H1 (cell line): ENCODE measurements at regions not wholly inside any gene's neighbourhood (a gene's known extent, or its start where the extent isn't known, plus 50 kb on each side); places are given as distances from the start of the nearest gene placed in this dataset.

Experiments used
- CTCF ChIA-PET: fragments of 300-600 bp; sonication (Branson Sonifier 250); formaldehyde crosslinking; loops from one replicate; lab custom pipeline; 2021; ENCODE audit not compliant: partially characterized antibody; lab: Charles Lee
- POLR2A ChIA-PET: fragments of 300-600 bp; sonication (Branson Sonifier 250); formaldehyde crosslinking; loops from one replicate; lab custom pipeline; 2021; ENCODE audit warnings: inconsistent platforms; ENCODE audit not compliant: partially characterized antibody; lab: Charles Lee
- DNase-seq, 2 experiments: peaks; one replicate each; pipeline versions ENCODE4 v3.0.0 to v3.0.0-alpha.2; 2010 to 2022; ENCODE audit warnings: low spot score in 2 of 2, low read depth in 1 of 2, mixed read lengths in 1 of 2
- FAIRE-seq: peaks from 2 replicates; lab custom pipeline; 2011; peaks lifted over from hg19 to GRCh38; lab: Jason Lieb, UNC
- H2AFZ ChIP-seq: 2 replicates; pipeline ENCODE4 v1.8.1; 2012; ENCODE audit warnings: low read length, inconsistent platforms
- H2AK5ac ChIP-seq: 2 replicates; pipeline ENCODE4 v1.6.1; 2013; ENCODE audit warnings: low read depth, low read length
- H2BK120ac ChIP-seq: replicated peaks from 2 replicates; pipeline ENCODE3; 2013; ENCODE audit warnings: low read depth, low read length, inconsistent platforms
- H2BK12ac ChIP-seq: 2 replicates; pipeline ENCODE4 v1.6.1; 2013; ENCODE audit warnings: low read depth, low read length
- H2BK15ac ChIP-seq: 2 replicates; pipeline ENCODE4 v1.6.1; 2013; ENCODE audit warnings: low read length
- H2BK20ac ChIP-seq: 2 replicates; pipeline ENCODE4 v1.6.1; 2013; ENCODE audit warnings: low read length
- H2BK5ac ChIP-seq: 2 replicates; pipeline ENCODE4 v1.6.1; 2013; ENCODE audit warnings: low read depth, low read length
- H3K14ac ChIP-seq: 2 replicates; pipeline ENCODE4 v1.6.1; 2013; ENCODE audit warnings: inconsistent platforms; ENCODE audit not compliant: insufficient read length
- H3K18ac ChIP-seq: 2 replicates; pipeline ENCODE4 v1.6.1; 2013; ENCODE audit warnings: low read length; ENCODE audit errors: extremely low read depth
- H3K23ac ChIP-seq: 2 replicates; pipeline ENCODE4 v1.6.1; 2013; ENCODE audit warnings: inconsistent platforms; ENCODE audit not compliant: insufficient read length
- H3K23me2 ChIP-seq: 2 replicates; pipeline ENCODE4 v1.6.1; 2013; ENCODE audit warnings: low read depth, low read length
- H3K27ac ChIP-seq: 2 replicates; pipeline ENCODE4 v1.6.1; 2011; ENCODE audit warnings: low read depth, low read length, inconsistent platforms
- H3K27me3 ChIP-seq, 4 experiments: replicated peaks in 1 of 4; 1 replicate in 1 of 4; 2 replicates in 3 of 4; pipeline versions ENCODE4 v1.6.1 to v1.8.1; 2011 to 2013; ENCODE audit warnings: low read length in 3 of 4, mild to moderate bottlenecking in 3 of 4, inconsistent platforms in 2 of 4, mixed read lengths in 2 of 4, moderate library complexity in 1 of 4; ENCODE audit not compliant: control insufficient read depth in 3 of 4, insufficient read depth in 3 of 4; ENCODE audit errors: extremely low read depth in 1 of 4
- H3K36me3 ChIP-seq, 4 experiments: 2 replicates each; pipeline versions ENCODE4 v1.6.1 to v1.8.1; 2011 to 2013; ENCODE audit warnings: mild to moderate bottlenecking in 4 of 4, low read length in 3 of 4, moderate library complexity in 2 of 4, control low read depth in 1 of 4, inconsistent platforms in 1 of 4; ENCODE audit not compliant: insufficient read depth in 4 of 4, control insufficient read depth in 2 of 4
- H3K4ac ChIP-seq: replicated peaks from 2 replicates; pipeline ENCODE3; 2013; ENCODE audit warnings: low read length, low read depth, mixed read lengths, inconsistent platforms; ENCODE audit not compliant: insufficient read length
- H3K4me1 ChIP-seq, 4 experiments: replicated peaks in 1 of 4; 1 replicate in 1 of 4; 2 replicates in 3 of 4; pipeline versions ENCODE4 v1.6.1 to v1.8.1; 2011 to 2013; ENCODE audit warnings: low read length in 3 of 4, inconsistent platforms in 2 of 4, mixed read lengths in 1 of 4; ENCODE audit not compliant: insufficient read depth in 4 of 4, control insufficient read depth in 3 of 4
- H3K4me2 ChIP-seq, 2 experiments: 2 replicates each; pipeline versions ENCODE4 v1.6.1 to v1.8.1; 2011 to 2013; ENCODE audit warnings: low read depth in 2 of 2, low read length in 2 of 2, control low read depth in 1 of 2, inconsistent platforms in 1 of 2, mild to moderate bottlenecking in 1 of 2; ENCODE audit not compliant: insufficient read depth in 1 of 2
- H3K4me3 ChIP-seq, 4 experiments: fragments of 200-600, 300-600 bp in 1 of 4; sonication (generic), shearing (Covaris generic), sonication (Bioruptor Twin) in 1 of 4; 2 replicates each; pipeline versions ENCODE4 v1.5.1 to v1.8.1; 2011 to 2016; ENCODE audit warnings: low read length in 4 of 4, low read depth in 3 of 4, control low read depth in 2 of 4, inconsistent platforms in 2 of 4, mild to moderate bottlenecking in 2 of 4, mixed read lengths in 1 of 4, moderate library complexity in 1 of 4; ENCODE audit not compliant: insufficient read depth in 2 of 4; ENCODE audit errors: extremely low read depth in 1 of 4
- H3K56ac ChIP-seq: replicated peaks from 2 replicates; pipeline ENCODE3; 2013; ENCODE audit warnings: low read depth, mild to moderate bottlenecking, mixed read lengths, low read length, inconsistent platforms; ENCODE audit not compliant: insufficient read length
- H3K79me1 ChIP-seq: 2 replicates; pipeline ENCODE4 v1.6.1; 2013; ENCODE audit warnings: low read depth, low read length, control low read depth
- H3K79me2 ChIP-seq, 2 experiments: 2 replicates each; pipeline versions ENCODE4 v1.6.1 to v1.8.1; 2012 to 2013; ENCODE audit warnings: low read length in 2 of 2, mild to moderate bottlenecking in 2 of 2, inconsistent platforms in 1 of 2; ENCODE audit not compliant: insufficient read depth in 2 of 2, control insufficient read depth in 1 of 2
- H3K9ac ChIP-seq, 4 experiments: replicated peaks in 1 of 4; 1 replicate in 1 of 4; 2 replicates in 3 of 4; pipeline versions ENCODE4 v1.6.1 to v1.8.1; 2011 to 2013; ENCODE audit warnings: low read depth in 3 of 4, low read length in 3 of 4, control low read depth in 2 of 4, mild to moderate bottlenecking in 2 of 4, moderate library complexity in 2 of 4, inconsistent platforms in 1 of 4; ENCODE audit errors: extremely low read depth in 1 of 4
- H3K9me3 ChIP-seq, 2 experiments: 2 replicates each; pipeline versions ENCODE4 v1.6.1 to v1.8.1; 2012 to 2013; ENCODE audit warnings: mild to moderate bottlenecking in 2 of 2, moderate library complexity in 2 of 2, control low read depth in 1 of 2, inconsistent platforms in 1 of 2, low read depth in 1 of 2, low read length in 1 of 2, mixed read lengths in 1 of 2; ENCODE audit not compliant: insufficient read depth in 2 of 2
- H4K20me1 ChIP-seq, 2 experiments: replicated peaks in 1 of 2; 2 replicates each; pipeline versions ENCODE3 to v1.8.1; 2011 to 2013; ENCODE audit warnings: inconsistent platforms in 2 of 2, low read length in 2 of 2, mild to moderate bottlenecking in 1 of 2; ENCODE audit not compliant: insufficient read depth in 2 of 2, control insufficient read depth in 1 of 2
- H4K5ac ChIP-seq: 2 replicates; pipeline ENCODE4 v1.6.1; 2013; ENCODE audit warnings: low read length, low read depth, mixed read lengths, inconsistent platforms; ENCODE audit not compliant: insufficient read length
- H4K8ac ChIP-seq: 2 replicates; pipeline ENCODE4 v1.8.0; 2013; ENCODE audit warnings: mild to moderate bottlenecking, moderate library complexity, low read length, inconsistent platforms; ENCODE audit not compliant: insufficient read depth; ENCODE audit errors: extremely low read depth
- H4K91ac ChIP-seq: replicated peaks from 2 replicates; pipeline ENCODE3; 2013; ENCODE audit warnings: low read length, mixed read lengths, inconsistent platforms; ENCODE audit not compliant: insufficient read length
- BRCA1 ChIP-seq: IDR thresholded peaks from 2 replicates; pipeline ENCODE4 v1.6.1; 2012; ENCODE audit warnings: low read depth, low read length, improper control_type of control experiment
- EZH2 ChIP-seq: fragments of 200-600 bp; sonication (generic); IDR thresholded peaks from 2 replicates; pipeline ENCODE4 v1.7.1; 2012; ENCODE audit warnings: low read depth, mild to moderate bottlenecking, moderate library complexity, low read length, inconsistent platforms; ENCODE audit not compliant: severe bottlenecking
- HDAC2 ChIP-seq, 2 experiments: fragments of 300-600 bp in 1 of 2; sonication (generic) in 1 of 2; IDR thresholded peaks; 2 replicates each; pipeline ENCODE4 v1.6.1; 2011 to 2012; ENCODE audit warnings: low read depth in 2 of 2, low read length in 2 of 2, mild to moderate bottlenecking in 2 of 2, moderate library complexity in 2 of 2, borderline replicate concordance in 1 of 2, inconsistent platforms in 1 of 2
- JUN ChIP-seq: IDR thresholded peaks from 2 replicates; pipeline ENCODE4 v1.6.1; 2011; ENCODE audit warnings: low read depth, mild to moderate bottlenecking, improper control_type of control experiment, low read length
- PHF8 ChIP-seq: fragments of 200-600 bp; sonication (generic); conservative IDR thresholded peaks from 2 replicates; pipeline ENCODE4 v1.7.1; 2012; ENCODE audit warnings: low read depth, mild to moderate bottlenecking, inconsistent platforms, low read length, moderate library complexity
- SP2 ChIP-seq: IDR thresholded peaks from 2 replicates; pipeline ENCODE4 v1.6.1; 2012; ENCODE audit warnings: mild to moderate bottlenecking, low read length, inconsistent platforms
- SUZ12 ChIP-seq: fragments of 200-600 bp; sonication (generic); IDR thresholded peaks from 2 replicates; pipeline ENCODE4 v1.6.1; 2012; ENCODE audit warnings: mild to moderate bottlenecking, inconsistent platforms, low read length, moderate library complexity, mixed read lengths
- TAF1 ChIP-seq: IDR thresholded peaks from 2 replicates; pipeline ENCODE4 v1.6.1; 2011; ENCODE audit warnings: mild to moderate bottlenecking, low read depth, low read length
- YY1 ChIP-seq: IDR thresholded peaks from 2 replicates; pipeline ENCODE4 v1.6.1; 2011; ENCODE audit warnings: low read depth, mild to moderate bottlenecking, low read length
- WGBS, 2 experiments: shearing (Covaris generic) in 1 of 2; methylation state at CpG; one replicate each; pipeline versions ENCODE4 v1.1.6 to v1.1.7; 2013 to 2015; ENCODE audit warnings: low lambda C conversion rate in 2 of 2, mixed read lengths in 2 of 2, inconsistent platforms in 1 of 2, low coverage in 1 of 2, missing lambda C conversion rate in 1 of 2; ENCODE audit not compliant: insufficient replicate concordance in 2 of 2, insufficient coverage in 1 of 2, insufficient read length in 1 of 2; ENCODE audit errors: extremely low coverage in 1 of 2, missing lambda C conversion rate in 1 of 2; 5-methylcytosine and 5-hydroxymethylcytosine counted together
- TF ChIP-seq, protein P1 (sequence below): IDR thresholded peaks from 2 replicates; pipeline ENCODE4 v1.6.1; 2012; ENCODE audit warnings: inconsistent platforms
- TF ChIP-seq, protein P2 (sequence below): IDR thresholded peaks from 2 replicates; pipeline ENCODE4 v1.6.1; 2011; ENCODE audit warnings: low read length, improper control_type of control experiment
- TF ChIP-seq, protein P3 (sequence below): IDR thresholded peaks from 2 replicates; pipeline ENCODE4 v1.6.1; 2012; ENCODE audit warnings: inconsistent platforms

DNA sequence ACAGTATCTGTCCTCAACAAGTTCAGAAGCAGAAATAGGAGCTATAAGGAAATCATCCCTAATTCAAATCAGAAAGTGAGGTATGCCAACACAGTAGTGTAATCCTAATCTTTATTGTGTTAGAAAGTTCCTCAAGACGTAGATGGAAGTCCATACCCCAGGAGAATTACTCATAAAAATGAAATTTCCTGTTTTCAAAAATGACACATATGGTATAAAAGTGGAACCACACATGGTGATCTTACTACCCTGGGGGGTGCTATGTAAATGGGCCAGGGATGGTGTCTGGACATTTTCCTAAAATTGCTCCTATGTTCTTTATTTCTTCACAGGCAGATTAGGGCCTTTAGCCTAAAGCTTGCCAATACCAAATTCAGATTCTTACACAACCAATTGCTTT, 204.1 kb downstream of the ARRDC4 start:
- no peak overlapping the region for H4K5ac ChIP-seq
- H3K79me1 ChIP-seq: no peaks in the 10 kb centered on the region
- no peak for DNase-seq
- no peak overlapping the region for H2AK5ac ChIP-seq
- H4K20me1 ChIP-seq: no peaks in the 10 kb centered on the region
- H4K91ac ChIP-seq: no peak overlapping the region
- POLR2A ChIA-PET: no interaction called here
- H3K23ac ChIP-seq: no peak overlapping the region
- no peak overlapping the region for H2BK5ac ChIP-seq
- WGBS, 2 experiments: 82% methylated on average over 1 of the region's 1 CpG; no CpG with 5 or more reads in 1 of the 2 experiments
- no peak overlapping the region for H4K8ac ChIP-seq
- no peak overlapping the region for H3K56ac ChIP-seq
- no peak overlapping the region for H2BK20ac ChIP-seq
- H3K18ac ChIP-seq: no peak overlapping the region
- CTCF ChIA-PET: interaction anchor here (0.9 to 2.7 kb wide), 3 partner anchors 8 to 22 kb away, joined by 3 to 8 read pairs (median 4); no protein-coding TSS in a partner anchor
- no peak for FAIRE-seq
- H2AFZ ChIP-seq: no peak overlapping the region
- H3K4me2 ChIP-seq: no peak overlapping the region
- H3K9ac ChIP-seq: no peak overlapping the region
- no peaks in the 10 kb centered on the region for H3K23me2 ChIP-seq
- no peak overlapping the region for H3K4ac ChIP-seq
- no peak overlapping the region for H3K14ac ChIP-seq
- no peaks in the 10 kb centered on the region for H3K27me3 ChIP-seq
- no peak overlapping the region for H3K27ac ChIP-seq
- H3K79me2 ChIP-seq: no peaks in the 10 kb centered on the region
- no peak overlapping the region for H2BK12ac ChIP-seq
- peaks cover 2 to 9% (median 6%) of the 10 kb centered on the region in 4 experiments; a peak in 3 of 7 replicates for H3K4me1 ChIP-seq
- H3K36me3 ChIP-seq: no peaks in the 10 kb centered on the region
- H2BK15ac ChIP-seq: no peak overlapping the region
- H3K9me3 ChIP-seq: peaks cover 0 to 10% of the 10 kb centered on the region in 2 experiments; a peak in 2 of 4 replicates
- H3K4me3 ChIP-seq: no peak overlapping the region
- H2BK120ac ChIP-seq: no peak overlapping the region
- TF ChIP-seq BRCA1 (no peak), SUZ12 (no peak), PHF8 (no peak), SP2 (no peak), TAF1 (no peak), JUN (no peak), HDAC2 (IDR thresholded peaks at IDR 0.05; ENCODE audit: borderline replicate concordance in 1 of 2, low read depth in 2 of 2, low read length in 2 of 2) (no peak), YY1 (no peak), EZH2 (no peak)
- TF ChIP-seq, protein P1, sequence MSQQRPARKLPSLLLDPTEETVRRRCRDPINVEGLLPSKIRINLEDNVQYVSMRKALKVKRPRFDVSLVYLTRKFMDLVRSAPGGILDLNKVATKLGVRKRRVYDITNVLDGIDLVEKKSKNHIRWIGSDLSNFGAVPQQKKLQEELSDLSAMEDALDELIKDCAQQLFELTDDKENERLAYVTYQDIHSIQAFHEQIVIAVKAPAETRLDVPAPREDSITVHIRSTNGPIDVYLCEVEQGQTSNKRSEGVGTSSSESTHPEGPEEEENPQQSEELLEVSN: no peak
- TF ChIP-seq, protein P2, sequence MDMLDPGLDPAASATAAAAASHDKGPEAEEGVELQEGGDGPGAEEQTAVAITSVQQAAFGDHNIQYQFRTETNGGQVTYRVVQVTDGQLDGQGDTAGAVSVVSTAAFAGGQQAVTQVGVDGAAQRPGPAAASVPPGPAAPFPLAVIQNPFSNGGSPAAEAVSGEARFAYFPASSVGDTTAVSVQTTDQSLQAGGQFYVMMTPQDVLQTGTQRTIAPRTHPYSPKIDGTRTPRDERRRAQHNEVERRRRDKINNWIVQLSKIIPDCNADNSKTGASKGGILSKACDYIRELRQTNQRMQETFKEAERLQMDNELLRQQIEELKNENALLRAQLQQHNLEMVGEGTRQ: no peak
- TF ChIP-seq, protein P3, sequence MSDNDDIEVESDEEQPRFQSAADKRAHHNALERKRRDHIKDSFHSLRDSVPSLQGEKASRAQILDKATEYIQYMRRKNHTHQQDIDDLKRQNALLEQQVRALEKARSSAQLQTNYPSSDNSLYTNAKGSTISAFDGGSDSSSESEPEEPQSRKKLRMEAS: no peak
